Caco-2 (cell line): ENCODE measurements at regions not wholly inside any gene's neighbourhood (a gene's known extent, or its start where the extent isn't known, plus 50 kb on each side); places are given as distances from the start of the nearest gene placed in this dataset.

ENCODE experiments used
- BruUV-seq: library from RNA; stranded (reverse); fragments of 400-500 nt; replicated peaks from 2 replicates; lab custom pipeline; 2021; lab: Mats Ljungman, UMichigan
- CTCF ChIA-PET: fragments of 300-600 bp; sonication (Branson Sonifier 250); formaldehyde crosslinking; loops from one replicate; lab custom pipeline; 2022; ENCODE audit warnings: antibody characterized with exemption; lab: Charles Lee
- POLR2A ChIA-PET: fragments of 300-600 bp; sonication (Branson Sonifier 250); formaldehyde crosslinking; loops from one replicate; lab custom pipeline; 2022; ENCODE audit warnings: antibody characterized with exemption; lab: Charles Lee
- DNase-seq, 2 experiments: peaks; one replicate each; pipeline versions ENCODE4 v3.0.0 to v3.0.0-alpha.2; 2020 to 2022
- H3K27me3 ChIP-seq: replicated peaks from 2 replicates; pipeline ENCODE4 v1.6.0; 2011; ENCODE audit warnings: low read length; ENCODE audit not compliant: control insufficient read depth, insufficient read depth
- H3K36me3 ChIP-seq: 2 replicates; pipeline ENCODE4 v1.5.1; 2011; ENCODE audit warnings: low read length; ENCODE audit not compliant: control insufficient read depth, insufficient read depth
- H3K4me1 ChIP-seq: fragments of 250-450 bp; sonication (Bioruptor Pico); 2 replicates; pipeline ENCODE4 v1.5.1; 2020; ENCODE audit warnings: mild to moderate bottlenecking
- H3K4me3 ChIP-seq: 2 replicates; pipeline ENCODE4 v1.5.1; 2011; ENCODE audit warnings: low read depth, mild to moderate bottlenecking, control low read depth, low read length
- H3K9me3 ChIP-seq: fragments of 250-450 bp; sonication (Bioruptor Pico); 2 replicates; pipeline ENCODE4 v1.5.1; 2020; ENCODE audit warnings: mild to moderate bottlenecking, moderate library complexity
- H3K27ac Mint-ChIP-seq: one replicate; pipeline ENCODE4 v1.8.0; 2022; ENCODE audit warnings: mixed read lengths; ENCODE audit not compliant: unreplicated experiment
- H3K27me3 Mint-ChIP-seq: one replicate; pipeline ENCODE4 v1.8.0; 2022; ENCODE audit warnings: mixed read lengths; ENCODE audit not compliant: insufficient read depth, unreplicated experiment
- H3K36me3 Mint-ChIP-seq: one replicate; pipeline ENCODE4 v1.8.0; 2022; ENCODE audit warnings: mild to moderate bottlenecking, mixed read lengths; ENCODE audit not compliant: insufficient read depth, unreplicated experiment
- H3K4me1 Mint-ChIP-seq: one replicate; pipeline ENCODE4 v1.8.0; 2022; ENCODE audit warnings: low read depth, mixed read lengths; ENCODE audit not compliant: unreplicated experiment
- H3K4me3 Mint-ChIP-seq: one replicate; pipeline ENCODE4 v1.8.0; 2022; ENCODE audit warnings: mild to moderate bottlenecking, moderate library complexity, mixed read lengths; ENCODE audit not compliant: unreplicated experiment
- H3K9me3 Mint-ChIP-seq: one replicate; pipeline ENCODE4 v1.8.0; 2022; ENCODE audit warnings: mixed read lengths; ENCODE audit not compliant: unreplicated experiment
- intact Hi-C: fragments of 100-400 bp; cut with micrococcal nuclease; formaldehyde crosslinking; loops from one replicate; pipeline ENCODE4 v1.10.0; 2022; ENCODE audit not compliant: unreplicated experiment
- TF ChIP-seq, protein P1 (sequence below), 2 experiments: fragments of 200-600 bp in 1 of 2; IDR thresholded peaks; 1 replicate in 1 of 2; 2 replicates in 1 of 2; pipeline versions ENCODE4 v1.5.1 to v1.8.0; 2011 to 2022; ENCODE audit warnings: antibody characterized with exemption in 1 of 2, control low read depth in 1 of 2, inconsistent platforms in 1 of 2, low read depth in 1 of 2, low read length in 1 of 2, mild to moderate bottlenecking in 1 of 2, moderate library complexity in 1 of 2; ENCODE audit not compliant: insufficient read depth in 1 of 2, severe bottlenecking in 1 of 2, unreplicated experiment in 1 of 2

DNA sequence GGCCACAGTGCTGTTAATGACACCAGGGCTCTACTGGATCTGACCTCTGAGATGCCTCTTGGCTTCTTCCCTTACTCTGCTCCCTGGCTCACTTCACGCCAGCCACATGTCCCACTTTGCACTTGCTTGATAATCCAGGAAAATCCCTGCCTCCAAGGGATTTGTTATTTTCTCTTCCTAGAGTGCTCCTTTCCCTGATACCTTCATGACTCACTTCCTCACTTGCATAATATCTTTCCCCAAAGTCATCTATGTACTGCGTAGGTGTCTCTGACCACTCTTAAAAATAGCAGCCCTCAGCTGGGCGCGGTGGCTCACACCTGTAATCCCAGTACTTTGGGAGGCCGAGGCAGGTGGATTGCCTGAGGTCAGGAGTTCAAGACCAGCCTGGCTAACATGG is 572.3 kb downstream of the PLCL1 start:
- Mint-ChIP-seq H3K27me3 (peaks cover 13% of the 10 kb centered on the region), H3K9me3 (no peaks in the 10 kb centered on the region), H3K4me1 (peaks cover 5% of the 10 kb centered on the region), H3K36me3 (no peaks in the 10 kb centered on the region), H3K4me3 (no peak overlapping the region), H3K27ac (no peak overlapping the region)
- TF ChIP-seq, protein P1, sequence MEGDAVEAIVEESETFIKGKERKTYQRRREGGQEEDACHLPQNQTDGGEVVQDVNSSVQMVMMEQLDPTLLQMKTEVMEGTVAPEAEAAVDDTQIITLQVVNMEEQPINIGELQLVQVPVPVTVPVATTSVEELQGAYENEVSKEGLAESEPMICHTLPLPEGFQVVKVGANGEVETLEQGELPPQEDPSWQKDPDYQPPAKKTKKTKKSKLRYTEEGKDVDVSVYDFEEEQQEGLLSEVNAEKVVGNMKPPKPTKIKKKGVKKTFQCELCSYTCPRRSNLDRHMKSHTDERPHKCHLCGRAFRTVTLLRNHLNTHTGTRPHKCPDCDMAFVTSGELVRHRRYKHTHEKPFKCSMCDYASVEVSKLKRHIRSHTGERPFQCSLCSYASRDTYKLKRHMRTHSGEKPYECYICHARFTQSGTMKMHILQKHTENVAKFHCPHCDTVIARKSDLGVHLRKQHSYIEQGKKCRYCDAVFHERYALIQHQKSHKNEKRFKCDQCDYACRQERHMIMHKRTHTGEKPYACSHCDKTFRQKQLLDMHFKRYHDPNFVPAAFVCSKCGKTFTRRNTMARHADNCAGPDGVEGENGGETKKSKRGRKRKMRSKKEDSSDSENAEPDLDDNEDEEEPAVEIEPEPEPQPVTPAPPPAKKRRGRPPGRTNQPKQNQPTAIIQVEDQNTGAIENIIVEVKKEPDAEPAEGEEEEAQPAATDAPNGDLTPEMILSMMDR (IDR thresholded peaks at IDR 0.05; ENCODE audit: insufficient read depth in 1 of 2, low read depth in 1 of 2, low read length in 1 of 2, severe bottlenecking in 1 of 2, unreplicated experiment in 1 of 2), result no peak
- CTCF ChIA-PET, result no interaction called here
- intact Hi-C loops, result no loop called here
- no TSS peak for BruUV-seq
- Histone ChIP-seq H3K4me1 (no peaks in the 10 kb centered on the region), H3K36me3 (no peaks in the 10 kb centered on the region), H3K27me3 (no peaks in the 10 kb centered on the region), H3K9me3 (no peaks in the 10 kb centered on the region), H3K4me3 (no peak overlapping the region)
- POLR2A ChIA-PET, result no interaction called here
- no peak for DNase-seq

GRCh38 chr2:198375083-198375410 is 570.7 kb downstream of the PLCL1 start:
- CTCF ChIA-PET, result interaction anchor here (0.7 kb wide), 1 partner anchor 282 kb away, joined by 3 read pairs; no protein-coding TSS in a partner anchor

DNA sequence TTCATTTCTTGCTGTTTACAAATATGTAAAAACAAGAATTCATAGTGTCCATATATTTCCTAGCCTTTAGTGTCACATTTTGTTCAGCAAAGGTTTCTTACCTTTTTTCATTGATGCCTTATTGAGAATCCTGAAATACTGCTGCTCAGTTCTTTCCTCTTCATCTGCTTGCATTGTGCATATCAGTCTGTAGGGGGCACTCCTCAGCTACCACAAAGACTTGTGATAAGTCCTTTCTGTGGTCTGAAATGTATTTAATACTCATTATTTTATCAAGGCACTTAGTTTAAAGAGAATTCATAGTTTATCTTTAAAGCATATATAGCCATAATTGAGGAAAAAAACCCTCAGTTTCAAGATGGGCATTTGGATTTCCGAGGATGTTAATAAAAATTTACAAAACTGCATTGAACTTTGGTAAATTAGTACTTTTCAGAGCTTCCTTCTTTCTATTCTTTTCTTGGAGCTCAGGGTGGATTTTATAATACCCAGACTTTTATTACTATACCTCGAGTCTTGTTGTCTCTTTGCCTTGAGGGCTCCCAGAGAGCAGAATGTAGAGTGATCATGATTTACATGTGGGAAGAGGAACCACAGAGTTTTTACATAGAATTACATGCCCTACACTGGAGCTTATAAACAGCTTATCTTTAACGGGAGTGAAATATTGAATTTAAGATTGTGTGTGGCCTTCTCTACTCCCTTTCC is 570.1 kb downstream of the PLCL1 start:
- BruUV-seq, result no TSS peak
- Mint-ChIP-seq H3K9me3 (no peaks in the 10 kb centered on the region), H3K27ac (no peak overlapping the region), H3K4me3 (no peak overlapping the region), H3K4me1 (peaks cover 7% of the 10 kb centered on the region), H3K27me3 (peaks cover 10% of the 10 kb centered on the region), H3K36me3 (no peaks in the 10 kb centered on the region)
- ChIA-PET CTCF (interaction anchor here (0.7 kb wide), 1 partner anchor 283 kb away, joined by 3 read pairs; no protein-coding TSS in a partner anchor), POLR2A (no interaction called here)
- H3K9me3 ChIP-seq, result no peaks in the 10 kb centered on the region
- H3K4me1 ChIP-seq, result no peaks in the 10 kb centered on the region
- no peak overlapping the region for H3K4me3 ChIP-seq
- H3K27me3 ChIP-seq, result no peaks in the 10 kb centered on the region
- intact Hi-C loops, result loop anchor here (5.0 kb wide), 2 partner anchors 288 to 1113 kb away; no protein-coding TSS in a partner anchor
- H3K36me3 ChIP-seq, result no peaks in the 10 kb centered on the region
- TF ChIP-seq, protein P1 (IDR thresholded peaks at IDR 0.05; ENCODE audit: insufficient read depth in 1 of 2, low read depth in 1 of 2, low read length in 1 of 2, severe bottlenecking in 1 of 2, unreplicated experiment in 1 of 2), result peak; percentile 59 to 60
- DNase-seq, result peak; percentile 39 to 49

More at GRCh38 chr2:198375083-198375410, 570.7 kb downstream of the PLCL1 start:
- TF ChIP-seq, protein P1 (IDR thresholded peaks at IDR 0.05; ENCODE audit: insufficient read depth in 1 of 2, low read depth in 1 of 2, low read length in 1 of 2, severe bottlenecking in 1 of 2, unreplicated experiment in 1 of 2), result no peak
- Mint-ChIP-seq H3K9me3 (no peaks in the 10 kb centered on the region), H3K27me3 (peaks cover 10% of the 10 kb centered on the region), H3K4me1 (peaks cover 7% of the 10 kb centered on the region), H3K36me3 (no peaks in the 10 kb centered on the region), H3K27ac (no peak overlapping the region), H3K4me3 (no peak overlapping the region)
- no peak for DNase-seq
- Histone ChIP-seq H3K4me3 (no peak overlapping the region), H3K27me3 (no peaks in the 10 kb centered on the region), H3K9me3 (no peaks in the 10 kb centered on the region), H3K36me3 (no peaks in the 10 kb centered on the region), H3K4me1 (no peaks in the 10 kb centered on the region)
- no TSS peak for BruUV-seq
- intact Hi-C loops, result no loop called here
- POLR2A ChIA-PET, result no interaction called here
